CD4-positive, alpha-beta T cell treated with Interferon gamma for 1 hour (primary cell): ENCODE measurements at regions not wholly inside any gene's neighbourhood (a gene's known extent, or its start where the extent isn't known, plus 50 kb on each side); places are given as distances from the start of the nearest gene placed in this dataset.
A peak's percentile ranks its signal among the peaks of the same experiment; 100 is the strongest.

Experiments
- DNase-seq: peaks from one replicate; pipeline ENCODE4 v3.0.0-alpha.2; 2020

GRCh38 chr3:43206632-43207031, 79.7 kb upstream of the SNRK start:
- DNase-seq, result no peak

GRCh38 chr3:43206105-43206504, 80.2 kb upstream of the SNRK start:
- DNase-seq, result no peak

GRCh38 chr3:43203022-43203421, 83.3 kb upstream of the SNRK start:
- DNase-seq, result no peak

GRCh38 chr3:43201581-43201980, 84.8 kb upstream of the SNRK start:
- no peak for DNase-seq

GRCh38 chr3:43199645-43200306, 86.6 kb upstream of the SNRK start:
- no peak for DNase-seq

DNA sequence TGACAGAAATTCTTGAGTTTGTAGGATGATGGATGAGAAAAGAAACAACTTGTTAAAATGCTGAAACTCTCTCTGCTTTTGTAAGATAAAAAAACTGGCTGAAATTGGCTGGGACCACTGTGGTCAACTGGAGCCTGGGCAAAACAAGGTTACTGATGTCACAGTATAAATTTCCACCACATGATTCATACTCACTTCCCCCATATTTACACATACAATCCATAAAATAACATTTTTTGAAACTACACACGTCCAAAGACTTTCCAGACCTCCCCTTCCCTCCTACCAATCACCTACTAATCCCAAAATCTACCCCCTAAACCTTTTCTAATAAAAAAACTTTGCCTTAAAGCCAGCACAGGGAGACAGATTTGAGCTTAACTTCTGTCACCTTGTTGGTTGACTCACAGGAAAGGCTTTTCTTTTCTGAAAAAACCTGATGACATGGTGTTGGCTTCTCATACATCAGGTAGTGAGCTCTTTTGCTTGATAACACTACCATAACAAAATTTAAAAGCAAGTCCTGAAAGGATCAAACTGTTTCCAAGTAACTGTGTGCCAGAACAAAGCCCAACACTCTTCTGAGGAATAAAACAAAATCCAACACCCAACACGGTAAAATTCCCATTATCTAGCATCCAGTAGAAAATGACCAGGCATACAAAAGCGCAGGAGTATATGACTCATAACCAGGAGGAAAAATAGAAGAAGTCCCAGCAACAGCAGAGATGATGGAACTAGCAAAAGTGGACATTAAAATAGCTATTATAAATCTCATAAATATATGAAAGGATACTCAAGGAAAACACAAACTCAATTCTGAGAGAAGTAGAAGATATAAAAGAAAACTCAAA, 87.3 kb upstream of the SNRK start:
- DNase-seq, result no peak

GRCh38 chr3:43198301-43198700, 88.0 kb upstream of the SNRK start:
- no peak for DNase-seq

DNA sequence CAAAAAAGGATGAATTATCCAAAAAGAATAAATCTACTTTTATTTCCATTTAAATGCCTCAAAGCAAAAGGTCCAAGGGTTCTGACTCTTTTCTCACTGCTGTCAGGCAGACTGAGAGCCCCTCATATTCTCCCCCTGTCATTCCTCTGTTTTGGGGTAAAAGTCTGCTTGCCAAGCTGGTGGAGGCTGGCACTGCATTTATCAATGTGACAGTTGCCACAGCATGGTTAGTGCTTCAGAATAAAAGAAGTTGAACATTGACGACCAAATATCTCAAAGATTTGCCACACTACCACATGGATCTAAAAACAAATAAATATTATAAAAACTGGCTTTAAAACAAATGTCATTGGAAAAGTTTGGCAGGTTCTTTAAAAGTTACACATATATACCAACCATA, 89.2 kb upstream of the SNRK start:
- no peak for DNase-seq

DNA sequence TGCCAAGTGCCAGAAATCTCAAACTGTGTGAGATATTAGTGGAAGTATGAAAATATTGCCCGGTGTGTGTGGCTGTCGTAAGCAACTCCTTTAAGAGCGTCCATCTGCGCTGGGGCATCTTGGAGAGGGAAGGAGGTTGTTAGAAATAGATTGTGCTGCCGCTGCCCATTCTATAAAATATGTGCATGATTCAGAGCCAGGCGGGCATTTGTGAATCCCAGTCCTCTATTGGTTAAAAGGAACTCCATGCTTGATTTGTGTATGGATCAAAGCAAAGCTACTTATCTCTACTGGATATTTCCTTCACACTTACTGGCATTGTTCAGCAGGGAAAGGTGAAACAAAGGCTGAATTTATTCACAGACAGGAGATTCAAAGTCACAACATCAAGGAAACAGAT, 89.6 kb upstream of the SNRK start:
- no peak for DNase-seq

DNA sequence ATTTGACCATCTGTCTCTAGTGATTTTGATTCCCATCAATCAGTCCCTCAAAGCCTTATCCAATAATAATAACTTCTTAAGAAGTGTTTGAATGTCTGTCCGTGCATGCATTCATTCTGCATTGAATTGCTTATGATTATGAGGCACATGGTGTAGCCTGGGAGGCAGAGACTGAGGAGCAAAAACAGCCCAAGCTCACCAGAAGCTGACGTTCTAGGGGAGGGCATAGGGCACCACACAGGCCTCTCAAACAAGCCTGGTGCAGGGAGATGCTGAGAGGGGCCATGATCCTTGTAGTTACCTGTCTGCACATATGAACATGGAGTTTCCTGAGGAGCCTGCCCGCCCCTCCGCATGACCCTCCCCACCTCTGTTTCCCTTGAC, 89.2 kb upstream of the POMGNT2 start:
- no peak for DNase-seq

- peak; percentile 26 for DNase-seq
Measured at GRCh38 chr3:43194490-43195114, 88.7 kb upstream of the POMGNT2 start.

GRCh38 chr3:43194069-43194468, 88.2 kb upstream of the POMGNT2 start:
- no peak for DNase-seq

DNA sequence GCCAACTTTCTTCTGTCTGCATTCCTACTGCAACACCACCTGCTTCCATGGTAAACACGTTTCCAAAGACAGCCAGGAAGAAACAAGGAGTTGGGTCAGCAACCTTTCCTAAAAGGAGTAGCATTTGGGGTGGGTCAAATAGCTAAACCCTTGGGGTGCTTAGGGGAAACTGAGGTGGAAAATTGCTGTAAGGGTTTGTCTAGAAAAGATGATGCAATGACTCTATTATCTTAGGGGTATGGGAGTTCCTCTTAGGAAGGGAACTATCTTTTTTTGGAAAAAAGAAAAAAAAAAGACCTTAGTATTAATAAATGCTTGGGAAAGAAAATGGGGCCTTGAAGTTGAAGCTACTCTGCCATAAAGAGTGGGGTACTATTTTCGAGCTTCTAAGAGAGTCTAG, 86.1 kb upstream of the POMGNT2 start:
- no peak for DNase-seq

- DNase-seq, result no peak
Measured at GRCh38 chr3:43191116-43191515, 85.2 kb upstream of the POMGNT2 start.

GRCh38 chr3:43190670-43191069, 84.8 kb upstream of the POMGNT2 start:
- no peak for DNase-seq

DNA sequence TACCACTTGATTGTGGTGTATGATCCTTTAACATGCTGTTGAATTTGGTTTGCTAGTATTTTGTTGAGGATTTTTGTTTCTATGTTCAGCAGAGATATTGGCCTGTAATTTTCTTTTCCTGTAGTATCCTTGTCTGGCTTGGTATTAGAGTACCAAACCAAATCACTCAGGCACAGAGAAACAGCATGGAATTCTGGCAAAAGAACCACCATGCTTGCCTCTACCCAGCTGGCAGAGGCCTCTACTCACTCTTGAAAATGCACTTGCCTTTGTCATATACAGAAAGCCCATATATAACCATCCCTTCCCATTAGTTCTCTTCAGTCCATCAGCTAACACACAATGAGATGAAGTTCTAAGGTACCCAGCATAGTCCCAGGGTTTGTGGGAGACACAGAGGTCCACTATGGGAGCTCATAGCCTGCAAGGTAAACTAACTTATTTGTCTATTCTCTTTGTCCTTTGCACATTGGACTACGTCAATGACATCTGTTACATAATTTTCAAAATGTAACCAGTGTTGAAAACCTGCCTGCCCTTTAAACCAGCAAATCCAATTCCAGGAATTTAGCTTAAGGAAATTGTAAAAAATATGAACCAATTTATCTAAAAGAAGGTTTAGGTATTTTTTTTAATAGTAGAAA, 82.1 kb upstream of the POMGNT2 start:
- no peak for DNase-seq

- no peak for DNase-seq
Measured at GRCh38 chr3:43185983-43186314, 80.1 kb upstream of the POMGNT2 start.

- no peak for DNase-seq
Measured at GRCh38 chr3:43185274-43185982, 79.5 kb upstream of the POMGNT2 start.

DNA sequence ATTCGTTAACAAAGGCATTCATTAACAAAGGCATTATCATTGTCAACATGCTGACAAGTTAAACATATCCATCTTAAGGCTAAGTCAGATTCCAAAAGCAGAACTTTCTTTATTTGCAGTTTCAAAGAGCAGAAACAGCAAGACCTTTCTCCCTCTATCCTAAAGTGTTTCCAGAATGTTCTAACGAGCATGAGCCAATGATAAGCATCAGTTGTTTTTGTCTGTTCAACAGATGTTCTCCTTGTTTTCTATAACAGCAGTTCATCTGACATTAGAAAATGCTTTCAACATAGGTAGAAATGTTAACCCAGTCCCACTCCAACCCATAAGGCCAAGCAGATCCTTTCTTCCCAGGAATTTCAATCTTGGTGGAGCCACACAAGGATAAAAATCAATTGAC, 77.6 kb upstream of the POMGNT2 start:
- DNase-seq, result no peak

DNA sequence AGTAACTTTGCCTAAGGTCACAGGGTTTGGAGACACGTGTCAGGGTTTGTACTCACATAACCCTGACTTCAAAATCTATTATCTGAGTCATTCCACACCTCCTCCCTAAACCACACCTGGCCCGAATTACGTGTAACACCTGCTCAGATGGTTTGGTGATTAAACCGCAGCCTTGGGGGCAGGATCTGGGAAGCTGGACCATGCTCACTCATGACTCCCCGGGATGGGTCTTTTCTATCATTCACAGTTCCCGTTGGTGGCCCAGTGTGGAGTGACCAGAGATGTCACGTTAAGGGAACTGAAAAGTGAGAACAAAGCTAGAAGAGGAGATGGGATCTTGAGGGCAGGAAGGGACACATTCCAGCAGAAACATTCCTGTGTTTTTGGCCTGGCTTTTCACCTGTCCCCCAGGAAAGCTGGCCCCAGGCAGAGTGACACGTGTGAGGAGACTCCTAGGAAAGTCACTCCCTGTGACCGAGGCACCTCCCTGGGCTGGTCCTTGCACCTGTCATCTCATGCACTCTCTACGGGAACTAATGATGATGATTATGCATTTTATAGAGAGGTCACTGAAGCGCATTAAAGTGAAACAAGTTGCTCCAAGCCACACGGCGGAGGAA, 75.4 kb upstream of the POMGNT2 start:
- DNase-seq, result peak; percentile 19

DNA sequence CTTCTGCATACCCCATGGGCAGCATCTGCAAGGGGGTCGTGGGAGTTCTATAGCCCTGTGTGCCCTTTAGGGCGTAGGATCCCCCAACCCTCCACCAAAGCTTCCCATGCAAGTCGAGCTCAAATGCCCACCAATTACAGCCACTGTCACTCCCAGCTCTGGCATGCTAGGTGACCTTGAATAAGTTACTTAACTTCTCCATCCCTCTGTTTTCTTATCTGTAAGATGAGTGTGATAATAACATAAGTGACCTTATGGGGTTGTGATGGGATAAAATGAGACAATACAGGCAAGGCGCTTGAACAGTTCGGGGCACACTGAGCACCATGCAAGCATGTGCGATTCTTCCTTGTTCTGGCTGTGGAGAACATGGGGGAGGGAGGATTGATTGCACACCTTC, 74.8 kb upstream of the POMGNT2 start:
- no peak for DNase-seq

DNA sequence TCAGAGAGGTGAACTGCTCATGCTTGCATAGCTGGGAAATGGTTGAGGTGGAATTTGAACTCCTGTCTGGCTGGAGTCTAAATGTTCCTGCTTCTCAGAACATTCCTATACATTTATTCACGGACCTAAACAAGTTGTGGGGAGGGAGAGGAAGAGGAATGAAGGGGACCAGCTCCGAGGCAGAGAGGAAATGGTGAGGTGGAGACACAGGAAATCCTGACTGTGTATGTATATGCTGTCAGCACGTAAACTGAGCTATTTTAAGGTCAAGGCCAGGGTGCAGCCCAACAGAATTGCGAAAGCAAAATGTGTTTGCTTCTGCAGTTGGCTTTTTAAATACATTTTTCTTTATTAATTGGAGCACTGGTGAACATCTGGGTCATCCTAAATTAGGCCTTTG, 74.1 kb upstream of the POMGNT2 start:
- peak; percentile 55 for DNase-seq
